GM19438 (cell line): ENCODE measurements at regions not wholly inside any gene's neighbourhood (a gene's known extent, or its start where the extent isn't known, plus 50 kb on each side); places are given as distances from the start of the nearest gene placed in this dataset.

ENCODE experiments used
- ATAC-seq: cut with Tn5 transposase; IDR thresholded peaks from one replicate; pipeline ENCODE4 v1.9.1; 2021; ENCODE audit warnings: low read depth; ENCODE audit not compliant: unreplicated experiment

DNA sequence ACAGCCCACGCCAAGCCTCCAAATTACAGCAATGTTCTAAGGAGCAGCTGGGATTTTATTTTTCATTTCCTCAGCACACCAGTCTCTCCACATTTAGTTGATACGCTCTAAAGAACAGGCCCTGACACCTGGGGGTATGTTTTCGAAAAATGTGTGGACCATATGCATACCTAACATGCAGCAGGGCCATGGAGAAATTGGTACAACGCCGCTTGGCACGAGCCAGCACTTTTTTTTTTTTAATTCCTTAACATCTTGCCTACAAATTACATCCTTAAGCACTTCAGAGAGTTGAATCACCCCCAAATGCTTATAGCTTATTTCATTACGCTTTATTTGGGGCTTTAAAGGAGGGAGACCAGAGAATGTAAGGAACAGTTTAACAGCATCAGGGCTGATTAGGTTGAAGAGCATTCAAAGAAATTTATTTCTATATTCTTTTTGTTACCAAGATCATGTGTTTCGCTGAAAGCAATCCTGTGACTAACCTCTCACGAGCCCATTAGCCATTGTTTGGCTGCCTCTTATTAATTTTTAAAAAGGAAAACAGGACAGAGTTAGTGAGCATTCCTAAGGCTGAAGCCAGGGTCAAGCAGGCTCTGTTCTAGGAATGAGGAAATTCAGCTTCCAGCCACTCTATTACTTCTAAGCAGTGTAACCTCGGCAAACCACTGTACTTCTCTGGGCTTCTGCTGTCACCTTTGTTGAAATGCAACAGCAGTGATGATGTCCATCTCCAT lies 173.8 kb downstream of the ACTL7B start:
- ATAC-seq = no peak

DNA sequence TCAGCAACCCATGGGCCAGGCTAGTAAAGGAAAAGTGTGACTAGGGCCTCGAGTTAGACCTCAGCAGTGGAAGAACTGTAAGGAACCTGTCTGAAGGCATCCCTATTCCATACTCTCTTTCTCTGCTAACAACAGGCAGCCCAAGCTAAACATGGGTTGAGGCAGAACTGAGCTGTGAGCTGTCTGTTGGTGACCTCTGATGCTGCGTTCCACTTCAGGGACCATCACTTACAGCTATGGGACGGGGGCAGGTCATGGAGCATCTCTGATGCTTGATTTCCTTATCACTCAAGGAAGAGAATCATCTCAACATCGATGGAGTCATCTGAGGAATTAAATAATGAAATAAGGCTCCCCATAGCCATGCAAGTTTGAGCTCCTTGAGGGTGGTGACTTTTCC lies 174.8 kb downstream of the ACTL7B start:
- no peak for ATAC-seq

- no peak for ATAC-seq
These were observed 178.0 kb downstream of the ACTL7B start for GRCh38 chr9:108677776-108678175.

- ATAC-seq = no peak
These were observed 179.4 kb downstream of the ACTL7B start for GRCh38 chr9:108676355-108676754.

GRCh38 chr9:108675708-108676107 lies 180.1 kb downstream of the ACTL7B start:
- ATAC-seq = no peak

- no peak for ATAC-seq
These were observed 180.8 kb downstream of the ACTL7B start for GRCh38 chr9:108674766-108675530.

GRCh38 chr9:108673386-108673785 lies 182.4 kb downstream of the ACTL7B start:
- ATAC-seq = no peak

GRCh38 chr9:108672475-108673190 lies 183.2 kb downstream of the ACTL7B start:
- no peak for ATAC-seq

DNA sequence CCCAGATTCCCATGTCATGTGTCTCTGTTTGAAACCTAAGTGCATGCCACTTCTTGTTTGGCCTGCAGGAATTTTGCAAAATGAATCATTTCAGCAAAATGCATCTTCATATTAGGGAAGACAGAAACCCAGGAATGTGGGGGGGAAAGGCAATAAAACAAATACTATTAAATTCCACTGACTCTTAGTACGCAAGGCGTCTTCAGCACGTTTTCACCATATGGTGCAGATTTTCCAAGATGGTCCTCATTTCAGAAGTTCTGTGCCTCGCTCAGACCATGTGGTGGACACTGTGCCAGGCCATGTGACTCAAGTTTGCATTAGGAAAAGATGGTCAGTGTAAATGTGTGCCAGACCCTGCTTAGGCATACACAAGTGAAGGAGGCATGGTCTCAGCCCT lies 184.0 kb downstream of the ACTL7B start:
- no peak for ATAC-seq

- ATAC-seq = no peak
These were observed 184.6 kb downstream of the ACTL7B start for GRCh38 chr9:108671176-108671575.

- ATAC-seq = no peak
These were observed 186.8 kb downstream of the ACTL7B start for GRCh38 chr9:108668938-108669335.

DNA sequence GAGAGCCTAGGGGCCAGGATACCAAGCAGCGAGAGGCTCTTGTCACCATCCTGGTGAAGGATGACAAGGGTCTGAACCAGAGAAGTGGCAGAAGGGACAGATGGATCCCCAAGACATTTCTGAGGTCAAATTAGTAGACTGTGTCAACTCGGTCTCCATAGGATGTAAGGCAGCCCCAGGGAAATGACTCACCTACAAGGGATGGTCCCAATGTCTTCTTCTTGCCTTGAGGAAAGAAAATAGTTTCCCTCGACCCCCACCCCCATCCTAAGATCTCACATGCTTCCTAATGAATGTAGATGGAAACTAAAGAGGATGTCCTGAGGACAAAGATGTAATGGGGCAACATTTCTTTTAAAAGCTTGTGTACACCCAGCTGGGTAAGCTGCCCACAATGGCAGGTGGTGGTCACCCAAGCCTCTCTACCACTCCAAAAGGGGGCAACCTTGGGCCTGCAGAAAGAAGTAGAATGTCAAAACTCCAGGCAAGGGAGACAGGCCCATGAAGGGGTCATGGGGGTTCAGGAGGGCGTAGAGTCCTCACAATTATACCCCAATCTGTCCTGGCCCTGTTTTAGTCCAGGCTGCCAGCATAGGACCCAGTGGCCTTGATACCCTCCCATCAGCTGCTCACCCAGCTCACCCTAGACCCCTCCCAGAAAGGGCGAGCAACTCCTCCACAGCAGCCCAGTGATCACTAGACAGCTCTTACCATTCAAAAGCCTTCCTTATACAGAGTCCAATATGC lies 187.4 kb downstream of the ACTL7B start:
- ATAC-seq = no peak

- no peak for ATAC-seq
These were observed 189.5 kb downstream of the ACTL7B start for GRCh38 chr9:108666240-108666784.

GRCh38 chr9:108665521-108666239 lies 190.1 kb downstream of the ACTL7B start:
- no peak for ATAC-seq

GRCh38 chr9:108664309-108665255 lies 191.2 kb downstream of the ACTL7B start:
- ATAC-seq = no peak

GRCh38 chr9:108663422-108663821 lies 192.4 kb downstream of the ACTL7B start:
- no peak for ATAC-seq

GRCh38 chr9:108662956-108663355 lies 192.8 kb downstream of the ACTL7B start:
- no peak for ATAC-seq

GRCh38 chr9:108662091-108662875 lies 193.5 kb downstream of the ACTL7B start:
- no peak for ATAC-seq
